ENCODE measurements at regions not wholly inside any gene's neighbourhood (a gene's known extent, or its start where the extent isn't known, plus 50 kb on each side); places are given as distances from the start of the nearest gene placed in this dataset.

DNA sequence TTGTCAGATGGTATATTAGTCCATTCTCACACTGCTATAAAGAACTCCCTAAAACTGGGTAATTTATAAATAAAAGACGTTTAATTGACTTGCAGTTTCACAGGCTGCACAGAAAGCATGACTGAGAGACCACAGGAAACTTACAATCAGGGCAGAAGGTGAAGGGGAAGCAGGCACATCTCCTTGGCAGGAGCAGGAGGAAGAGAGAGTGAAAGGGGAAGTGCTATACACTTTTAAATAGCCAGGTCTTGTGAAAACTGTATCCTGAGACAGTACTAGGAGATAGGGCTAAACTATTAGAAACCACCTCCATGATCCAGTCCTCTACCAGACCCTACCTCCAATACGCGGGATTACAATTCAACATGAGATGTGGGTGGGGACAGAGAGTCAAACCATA lies 193.9 kb upstream of the KCNG1 start:
- DNase-seq: no peak

DNA sequence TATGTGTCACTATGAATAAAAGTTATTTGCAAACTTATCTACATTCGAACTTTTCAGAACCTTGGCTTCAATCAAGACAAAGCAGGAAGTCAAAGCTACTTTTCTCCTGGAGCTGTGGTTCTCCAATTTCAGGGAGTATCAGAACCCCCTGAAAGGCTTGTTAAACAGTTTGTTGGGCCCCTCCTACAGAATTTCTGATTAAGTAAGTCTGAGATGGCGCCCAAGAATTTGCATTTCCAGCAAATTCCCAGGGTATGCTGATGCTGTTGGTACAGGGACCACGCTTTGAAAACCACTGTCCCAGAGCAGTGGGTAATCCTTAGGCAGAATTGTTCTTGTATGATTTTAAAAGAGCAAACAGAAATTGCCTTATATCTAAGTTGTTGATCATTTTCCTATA lies 189.9 kb upstream of the KCNG1 start:
- DNase-seq: no peak

DNA sequence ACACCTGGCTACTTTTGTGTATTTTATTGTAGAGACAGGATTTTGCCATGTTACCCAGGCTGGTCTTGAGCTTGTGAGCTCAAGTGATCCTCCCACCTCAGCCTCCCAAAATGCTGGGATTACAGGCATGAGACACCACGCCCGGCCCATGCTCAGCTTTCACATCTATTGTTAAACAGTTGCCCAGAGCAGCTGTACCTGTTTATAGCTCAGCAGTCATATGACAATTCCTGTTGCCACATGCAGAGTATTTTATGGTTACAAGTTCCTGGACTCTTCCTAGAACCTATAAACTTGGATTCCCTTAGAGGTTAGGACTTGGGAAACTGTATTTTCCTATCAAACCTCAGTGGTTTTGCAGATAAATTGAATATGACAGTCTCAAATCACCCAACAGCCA lies 188.3 kb upstream of the KCNG1 start:
- DNase-seq: no peak

DNA sequence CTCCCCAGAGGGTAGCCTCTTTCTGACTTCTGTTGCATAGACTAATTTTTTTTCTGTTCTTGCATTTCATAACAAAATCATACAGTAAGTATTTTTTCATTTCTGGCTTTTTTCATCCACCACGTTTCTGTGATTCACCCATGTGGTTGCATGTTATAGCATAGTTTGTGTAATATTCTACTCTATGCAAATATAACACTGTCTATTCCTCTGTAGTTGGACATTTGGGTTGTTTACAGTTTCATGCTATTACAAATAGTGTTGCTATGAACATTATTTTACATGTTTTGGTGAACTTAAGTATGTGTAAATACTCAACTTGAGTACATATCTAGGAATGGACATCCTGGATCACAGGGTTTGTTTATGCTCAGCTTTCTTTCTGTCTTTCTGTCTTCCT lies 187.2 kb upstream of the KCNG1 start:
- no peak for DNase-seq

DNA sequence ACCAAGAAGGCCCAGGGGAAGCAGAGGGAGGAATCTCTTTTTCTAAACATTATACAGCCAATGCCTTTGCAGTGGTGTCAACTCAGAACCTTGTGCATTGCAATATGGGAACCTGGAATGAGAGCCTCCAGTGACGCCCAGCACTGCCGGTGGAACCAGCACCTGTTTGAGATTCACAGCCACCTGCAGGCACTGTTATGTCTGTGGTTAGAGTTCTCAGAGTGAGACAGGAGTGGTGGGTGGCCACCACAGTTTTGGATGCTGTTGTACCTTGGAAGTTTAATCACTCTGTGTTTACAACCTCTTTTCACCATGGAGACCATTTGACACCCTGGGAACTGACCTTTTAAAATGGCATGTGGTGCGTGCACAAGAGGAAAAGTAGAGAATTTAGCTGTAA lies 185.3 kb upstream of the KCNG1 start:
- no peak for DNase-seq

DNA sequence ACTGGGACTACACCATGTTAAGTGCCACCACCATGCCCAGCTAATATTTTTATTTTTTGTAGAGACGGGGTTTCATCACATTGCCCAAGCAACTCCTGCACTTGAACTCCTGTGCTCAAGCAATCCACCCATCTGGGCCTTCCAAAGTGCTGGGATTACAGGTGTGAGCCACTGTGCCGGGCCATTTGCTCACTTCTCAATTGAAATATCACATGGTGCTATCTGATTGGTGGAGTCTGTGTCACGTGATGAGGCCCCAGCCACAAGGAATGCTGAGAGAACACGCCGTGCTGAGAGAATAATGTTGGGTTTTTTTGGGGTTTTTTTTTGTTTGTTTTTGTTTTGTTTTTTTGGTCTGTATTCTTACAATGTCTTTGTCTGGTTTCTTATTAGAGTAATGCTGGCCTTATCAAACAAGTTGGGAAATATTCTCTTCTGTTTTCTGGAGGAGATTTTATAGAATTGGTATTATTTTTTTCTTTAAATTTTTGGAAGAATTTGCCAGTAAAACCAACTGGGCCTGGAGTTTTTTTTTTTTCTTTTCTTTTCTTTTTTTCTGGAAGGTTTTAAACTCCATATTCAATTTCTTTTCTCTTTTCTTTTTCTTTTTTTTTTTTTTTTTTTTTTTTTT lies 183.2 kb upstream of the KCNG1 start:
- no peak for DNase-seq

DNA sequence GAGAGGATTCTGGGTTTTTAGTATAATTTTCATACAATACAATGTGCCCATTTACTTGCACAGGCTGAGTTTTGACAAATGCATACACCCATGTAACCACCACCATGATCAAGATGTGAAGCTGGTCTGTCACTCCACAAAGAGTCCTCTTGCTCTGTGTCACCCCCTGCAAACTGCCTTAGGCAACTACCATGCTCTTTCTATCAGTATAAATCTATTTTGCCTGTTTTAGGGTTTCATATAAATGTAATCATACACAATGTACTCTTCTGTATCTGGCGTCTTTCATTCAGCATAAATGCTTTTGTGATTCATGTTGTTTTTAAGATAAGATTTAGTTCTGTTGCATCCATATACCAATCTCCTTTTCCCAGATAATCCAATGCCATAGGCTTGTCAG lies 181.9 kb upstream of the KCNG1 start:
- DNase-seq: no peak

DNA sequence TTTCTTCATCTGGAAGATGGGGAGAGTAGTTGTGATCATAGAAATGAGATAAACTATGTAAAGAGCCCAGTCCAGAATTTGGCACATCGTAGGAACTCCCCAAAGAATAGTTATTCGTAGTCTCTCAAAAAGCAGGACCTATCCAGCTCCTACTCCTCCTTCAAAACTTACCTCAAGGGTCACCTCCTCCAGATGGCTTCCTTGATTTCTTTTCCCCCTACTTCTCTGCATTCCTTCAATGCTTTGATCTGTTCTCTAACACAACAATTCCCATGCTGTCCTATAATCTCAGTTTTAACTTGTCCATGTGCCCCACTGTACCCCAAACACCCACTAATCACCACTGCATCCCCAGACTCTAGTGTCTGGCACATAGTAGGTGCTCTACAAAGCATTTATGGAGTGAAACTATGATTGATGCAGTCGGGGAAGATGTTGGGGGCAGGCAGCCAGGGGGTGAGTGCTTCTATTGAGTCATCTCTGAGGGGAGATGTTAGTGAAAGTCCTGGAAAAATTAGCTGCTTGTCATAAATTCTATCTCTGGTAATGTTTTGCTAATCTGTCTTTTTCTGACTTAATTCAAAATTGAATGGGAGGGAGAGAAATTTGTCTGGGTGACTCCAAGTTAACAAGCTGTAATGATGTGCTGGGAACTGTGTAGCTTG lies 181.3 kb upstream of the KCNG1 start:
- DNase-seq: no peak

DNA sequence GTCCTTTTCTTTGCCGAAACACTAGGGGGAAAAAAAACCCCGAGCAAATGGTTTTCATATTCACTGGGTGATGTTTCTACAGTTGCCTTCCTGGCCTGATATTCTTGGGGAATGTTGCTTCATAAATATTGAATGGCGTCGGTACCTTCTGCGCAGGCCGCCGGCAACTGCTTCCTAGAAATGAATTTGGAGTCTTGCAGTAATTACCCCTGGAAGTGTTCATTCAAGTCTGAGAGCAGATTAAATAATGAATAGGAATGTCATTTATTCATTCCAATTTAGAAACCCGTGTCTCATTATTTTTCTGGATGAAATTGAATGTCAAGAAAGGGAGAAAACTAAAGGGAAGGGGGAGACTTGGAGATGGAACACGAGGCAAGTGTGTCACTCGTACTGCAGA lies 179.4 kb upstream of the KCNG1 start:
- no peak for DNase-seq

DNA sequence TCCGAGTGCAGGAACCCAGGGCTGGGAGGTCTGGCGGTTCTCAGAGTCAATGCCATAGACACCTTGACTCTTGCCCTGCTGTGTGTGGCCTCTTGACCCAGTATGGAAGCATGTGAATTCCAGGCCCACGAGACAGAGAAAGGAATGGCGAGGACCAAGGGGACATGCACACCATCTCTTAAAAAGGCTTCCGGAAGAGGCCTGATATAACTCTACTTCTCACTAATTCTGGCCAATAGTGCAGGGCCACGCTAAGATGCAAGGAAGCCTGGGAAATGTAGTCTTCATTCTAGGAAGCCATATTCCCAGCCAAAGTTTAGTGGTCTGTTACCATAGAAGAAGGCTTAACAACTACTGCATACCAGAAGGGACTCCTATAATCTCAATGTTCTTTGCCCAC lies 177.0 kb upstream of the KCNG1 start:
- DNase-seq: no peak

DNA sequence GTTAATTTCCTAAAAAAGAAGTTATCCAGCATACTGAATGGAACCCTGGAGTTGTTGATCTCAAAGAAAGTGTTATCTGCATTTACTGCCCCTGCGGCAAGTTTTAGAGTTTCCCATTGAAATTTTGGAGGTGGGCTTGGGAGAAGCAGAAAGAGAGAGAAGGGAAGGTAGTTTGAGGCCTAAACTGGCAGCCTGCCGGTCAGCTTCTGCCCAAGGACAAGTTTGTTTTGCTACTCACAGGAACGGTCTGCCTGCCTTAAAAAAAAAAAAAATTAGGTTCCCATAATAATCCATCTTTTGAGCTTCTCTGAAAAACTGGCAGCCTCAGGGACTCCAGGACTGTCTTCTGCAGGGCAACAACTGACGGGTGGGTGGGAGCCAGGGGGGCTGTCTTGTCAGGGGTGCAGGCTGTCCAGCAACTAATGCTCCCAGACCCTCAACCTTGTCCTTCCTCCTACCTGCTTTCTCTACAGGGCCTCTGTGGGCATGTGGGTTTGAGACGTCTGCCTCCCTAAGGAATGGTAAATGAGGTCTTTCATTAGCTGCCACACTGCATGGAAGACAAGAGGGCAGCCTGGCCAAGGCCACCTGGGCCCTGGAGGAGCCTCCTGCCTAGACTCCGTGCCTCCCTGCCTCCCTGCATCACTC lies 176.1 kb upstream of the KCNG1 start:
- DNase-seq: no peak

DNA sequence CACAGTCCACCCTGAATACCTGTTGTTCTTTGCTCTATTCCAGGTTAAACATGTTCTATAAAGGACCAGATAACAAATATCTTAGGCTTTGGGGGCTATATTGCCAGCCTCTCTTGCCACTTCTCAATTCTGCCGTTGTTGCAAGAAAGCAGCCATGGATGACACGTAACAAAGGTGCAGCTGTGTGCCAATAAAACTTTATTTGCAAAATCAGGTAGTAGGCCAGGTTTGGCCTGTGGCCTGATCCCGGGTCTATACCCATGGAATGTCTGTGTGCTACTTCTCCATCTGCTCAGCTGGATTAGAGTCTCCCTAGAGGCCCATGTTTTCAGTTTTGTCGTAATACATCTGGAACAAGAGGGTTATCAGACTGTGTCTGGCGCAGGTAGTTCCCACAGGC lies 175.3 kb upstream of the KCNG1 start:
- no peak for DNase-seq

DNA sequence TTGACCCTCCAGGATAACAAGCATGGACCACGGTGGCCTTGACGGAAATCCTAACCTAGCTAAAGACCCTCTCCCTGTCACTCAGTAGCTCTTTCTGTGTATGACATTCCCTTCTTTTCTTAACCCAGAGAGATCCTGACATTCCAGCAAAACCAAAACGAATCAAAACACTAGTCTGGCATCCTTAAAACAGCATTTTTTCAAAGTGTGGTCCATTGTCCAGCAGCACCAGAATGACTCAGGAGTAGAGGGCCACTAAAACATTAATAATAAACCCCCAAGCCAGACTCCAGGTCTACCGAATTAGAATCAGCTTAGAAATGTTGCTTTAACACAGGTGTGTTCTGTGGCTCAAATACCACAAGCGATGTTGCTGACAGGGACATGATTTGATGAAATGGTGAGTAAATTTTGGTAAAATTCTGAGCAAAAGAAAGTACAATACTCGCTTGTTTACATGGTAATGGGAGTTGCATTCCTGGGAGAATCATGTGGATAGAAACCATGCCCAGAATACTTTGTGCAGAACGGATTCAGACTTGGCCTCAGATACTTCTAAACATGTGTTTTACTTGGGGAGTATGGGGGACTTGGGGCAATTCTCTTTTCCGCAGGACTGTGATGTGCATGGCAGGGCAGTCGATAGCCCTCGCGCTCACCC lies 174.2 kb upstream of the KCNG1 start:
- DNase-seq: no peak

DNA sequence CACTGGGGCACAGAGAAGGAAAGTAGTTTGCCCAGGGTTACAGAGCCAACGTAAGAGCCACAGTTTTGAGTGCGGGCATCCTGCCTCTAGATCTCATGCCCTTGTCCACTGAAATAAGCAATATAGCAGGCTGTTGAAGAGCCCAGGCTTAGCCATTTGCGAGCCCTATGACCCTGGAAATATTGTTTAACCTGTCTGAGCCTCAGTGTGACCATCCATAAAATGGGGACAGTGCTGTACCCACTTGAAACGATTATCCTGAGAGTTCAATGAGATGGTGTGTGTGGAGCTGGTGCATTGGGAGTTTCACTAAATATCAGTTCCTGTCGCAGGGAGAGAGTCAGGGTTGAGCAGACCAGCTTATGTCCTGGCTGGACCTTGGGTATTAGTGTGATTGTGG lies 173.1 kb upstream of the KCNG1 start:
- DNase-seq: no peak

DNA sequence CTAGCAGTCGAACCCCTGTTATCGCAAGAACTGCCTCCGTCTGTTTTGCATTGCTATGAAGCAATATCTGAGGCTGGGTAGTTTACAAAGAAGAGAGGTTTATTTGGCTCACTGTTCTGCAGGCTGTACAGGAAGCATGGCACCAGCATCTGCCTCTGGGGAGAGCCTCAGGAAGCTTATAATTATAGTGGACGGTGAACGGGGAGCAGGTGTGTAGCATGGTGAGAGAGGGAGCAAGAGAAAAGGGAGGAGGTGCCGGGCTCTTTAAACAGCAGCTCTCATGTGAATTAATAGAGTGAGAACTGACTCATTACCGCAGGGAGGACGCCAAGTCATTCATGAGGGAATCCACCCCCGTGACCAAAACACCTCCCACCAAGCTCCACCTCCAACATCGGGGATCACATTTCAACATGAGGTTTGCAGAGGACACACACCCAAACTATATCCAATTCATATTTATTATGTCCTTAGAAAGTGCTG lies 172.6 kb upstream of the KCNG1 start:
- no peak for DNase-seq

DNA sequence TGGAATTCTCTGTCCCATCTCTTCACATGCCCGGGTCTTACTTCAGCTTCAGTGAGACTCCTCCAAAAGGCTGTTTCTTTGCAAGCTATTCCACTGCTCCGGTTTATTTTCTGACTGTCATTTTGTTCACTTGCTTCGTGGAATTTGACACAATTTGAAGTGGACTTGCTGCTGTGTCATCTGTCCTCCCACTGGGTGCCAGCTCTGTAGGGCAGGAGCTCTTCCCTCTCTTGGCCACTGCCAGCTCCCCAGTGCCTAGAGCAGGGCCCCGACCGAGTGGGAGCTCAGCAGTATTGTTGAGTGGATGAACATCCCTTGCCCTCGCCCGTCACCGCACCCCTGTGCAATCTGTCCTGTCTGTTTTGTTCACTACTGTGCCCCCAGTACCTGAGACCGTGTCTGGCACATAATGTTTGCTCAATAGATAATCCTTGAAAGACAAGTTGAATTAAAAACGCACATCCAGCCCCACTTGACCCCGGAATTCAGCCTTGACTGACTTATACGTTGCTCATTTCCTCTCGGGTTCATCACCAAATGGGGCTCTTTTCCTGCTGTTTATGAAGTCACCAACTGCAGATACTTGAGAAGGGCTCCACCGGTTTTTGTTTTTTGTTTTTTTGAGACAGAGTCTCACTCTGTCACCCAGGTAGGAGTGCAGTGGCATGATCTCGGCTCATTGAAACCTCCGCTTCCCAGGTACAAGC lies 170.3 kb upstream of the KCNG1 start:
- DNase-seq: no peak

DNA sequence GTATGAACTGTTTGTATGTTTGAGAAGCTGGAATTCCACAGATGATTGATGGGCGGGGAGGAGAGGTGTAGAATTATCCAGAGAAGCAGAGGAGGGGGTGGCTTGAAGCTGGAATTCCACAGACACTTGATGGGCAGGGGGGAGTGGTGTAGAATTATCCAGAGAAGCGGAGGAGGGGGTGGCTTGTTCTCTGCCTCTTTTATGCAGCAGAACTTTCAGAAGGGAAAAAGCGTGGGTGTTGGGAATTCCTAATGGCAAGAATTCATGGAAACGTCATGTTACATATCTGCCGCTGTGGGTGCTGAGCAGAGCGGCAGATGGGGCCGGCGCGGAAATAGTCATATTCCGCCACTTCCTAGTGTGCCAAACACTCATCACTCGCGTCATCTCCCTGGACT lies 167.9 kb upstream of the KCNG1 start:
- no peak for DNase-seq

DNA sequence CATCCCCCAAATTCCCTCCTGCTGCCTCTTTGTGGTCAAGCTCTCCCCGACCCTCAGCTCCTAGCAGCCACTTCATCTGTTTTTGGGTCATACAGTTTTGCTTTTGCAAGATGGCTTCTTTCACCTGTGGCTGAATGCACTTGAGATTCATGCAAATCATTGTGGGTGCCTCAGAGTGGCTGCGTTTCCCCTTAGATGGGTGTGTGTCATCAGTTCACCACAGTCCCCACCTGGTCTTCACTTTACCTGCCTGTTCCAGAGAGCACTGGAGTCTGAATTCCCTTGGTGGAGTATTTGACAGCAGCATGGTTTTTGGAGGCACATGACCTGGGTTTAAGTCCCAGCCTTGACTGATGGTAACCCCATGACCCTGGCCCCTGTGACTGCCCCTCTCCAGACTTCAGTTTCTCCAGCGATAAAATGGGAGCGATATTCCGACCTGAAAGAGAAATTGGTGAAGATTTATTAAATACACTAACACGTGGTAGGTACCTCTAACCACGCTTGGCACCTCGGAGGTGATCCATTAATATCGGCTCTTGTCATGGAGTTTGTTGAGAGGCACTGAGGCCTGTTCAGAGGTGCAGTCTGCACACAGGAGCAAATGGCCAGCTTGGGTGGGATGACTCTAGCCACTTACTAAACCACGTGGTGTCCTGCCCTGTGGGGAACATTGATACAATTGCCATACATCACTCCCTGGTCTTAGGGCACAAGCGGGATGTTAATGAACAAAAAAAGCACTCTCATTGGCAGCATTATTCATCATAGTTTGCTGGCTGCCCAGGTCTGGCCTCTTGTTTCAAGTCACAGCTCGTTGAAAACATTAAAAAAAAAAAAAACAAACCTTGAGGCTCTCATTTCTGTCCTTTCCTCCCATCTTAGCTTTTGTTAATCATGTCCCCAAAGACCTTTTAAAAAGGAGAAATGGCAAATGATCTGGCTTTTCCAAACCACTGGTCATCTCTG lies 167.2 kb upstream of the KCNG1 start:
- no peak for DNase-seq

DNA sequence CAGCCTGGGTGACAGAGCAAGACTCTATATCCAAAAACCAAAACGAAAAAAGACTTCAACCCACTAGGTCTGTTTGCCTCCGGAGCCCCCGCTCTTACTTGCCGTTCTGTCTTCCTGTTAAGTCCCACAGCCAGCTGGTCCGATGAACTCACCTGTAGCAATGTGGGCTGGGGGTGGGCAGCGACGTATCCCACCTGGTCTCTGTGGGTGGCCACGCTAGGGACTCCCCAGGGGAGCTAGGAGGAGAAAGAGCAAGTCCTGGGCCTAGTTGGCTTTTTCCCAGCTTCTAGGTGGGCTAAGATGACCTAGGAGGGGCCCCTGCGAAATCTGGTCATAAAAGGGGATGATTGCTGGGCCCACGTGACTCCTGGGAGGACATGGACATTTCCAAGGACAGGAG lies 166.0 kb upstream of the KCNG1 start:
- DNase-seq: no peak

DNA sequence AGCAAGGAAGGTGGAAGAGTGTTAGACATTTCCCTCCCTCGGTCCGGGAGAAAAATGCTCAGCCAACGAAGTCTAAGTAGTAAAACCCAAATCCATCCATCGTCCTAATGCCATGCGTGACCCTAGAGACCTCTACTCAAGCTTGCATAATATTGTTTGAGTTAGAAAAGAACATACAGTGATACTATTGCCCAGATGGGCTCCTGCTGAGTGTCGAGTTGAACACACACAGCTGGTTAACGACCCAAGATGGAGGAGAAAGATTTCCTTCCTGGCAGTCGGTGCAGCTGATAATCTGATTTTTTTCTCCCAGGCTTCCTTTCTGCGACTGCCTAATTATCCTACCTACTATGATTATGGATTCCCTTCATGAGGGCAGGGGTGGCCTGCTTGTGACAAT lies 164.4 kb upstream of the KCNG1 start:
- no peak for DNase-seq

DNA sequence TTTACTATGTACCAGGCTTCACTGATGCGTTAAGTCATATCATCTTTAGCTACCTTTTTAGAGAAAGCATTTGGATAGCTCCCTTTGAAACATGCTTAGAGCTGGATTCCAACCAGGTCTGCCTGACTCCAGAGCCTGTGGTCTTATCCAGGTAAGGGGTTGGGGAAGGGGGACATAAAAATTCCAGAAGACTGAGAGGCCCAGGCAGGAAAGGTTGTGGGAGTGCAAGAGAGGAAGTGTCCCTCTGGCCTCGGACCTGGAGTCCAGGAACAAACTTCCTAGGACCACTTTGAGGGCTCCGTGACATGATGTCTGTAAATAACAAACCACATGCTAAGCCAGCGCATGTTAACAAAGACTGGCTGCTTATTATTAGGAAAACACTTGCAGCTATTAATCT lies 163.0 kb upstream of the KCNG1 start:
- DNase-seq: no peak

DNA sequence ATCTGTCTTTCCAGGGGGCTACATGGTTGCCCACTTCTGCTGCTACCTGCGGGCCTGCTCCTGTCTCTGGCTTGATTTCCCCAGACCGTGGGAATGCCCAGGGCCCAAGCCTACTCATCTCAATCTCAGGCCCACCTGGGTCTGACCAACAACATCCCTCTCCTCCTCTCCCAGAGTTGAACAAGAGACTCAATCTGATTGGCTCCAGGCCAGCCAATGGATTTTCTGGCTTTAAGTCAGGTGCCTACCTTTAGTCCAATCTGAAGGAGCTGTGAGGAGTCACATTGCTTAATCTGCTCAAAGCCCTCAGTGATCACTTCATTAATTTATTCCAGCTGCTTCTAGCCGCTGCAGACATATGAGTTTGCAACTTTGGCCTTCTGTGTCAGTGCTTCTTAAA lies 162.4 kb upstream of the KCNG1 start:
- DNase-seq: no peak
